Dendritic cell treated with granulocyte-macrophage colony-stimulating factor and Interleukin-4, amounts not matched to agents 40 ng/mL and 50 ng/mL, for 4 days (primary cell): ENCODE measurements at regions not wholly inside any gene's neighbourhood (a gene's known extent, or its start where the extent isn't known, plus 50 kb on each side); places are given as distances from the start of the nearest gene placed in this dataset.
"Not testable (repeated sequence)": the region's sequence is repeated elsewhere in the genome, so short reads cannot be mapped to it uniquely, and the experiment has no call there.

ENCODE experiments used
- H3K27ac Mint-ChIP-seq: one replicate; pipeline ENCODE4 v1.8.0; 2022; ENCODE audit warnings: mild to moderate bottlenecking, mixed read lengths
- H3K27me3 Mint-ChIP-seq: one replicate; pipeline ENCODE4 v1.8.0; 2022; ENCODE audit warnings: mild to moderate bottlenecking, mixed read lengths
- H3K36me3 Mint-ChIP-seq: one replicate; pipeline ENCODE4 v1.8.0; 2022; ENCODE audit warnings: low read depth, mixed read lengths
- H3K4me1 Mint-ChIP-seq: one replicate; pipeline ENCODE4 v1.8.0; 2022; ENCODE audit warnings: low read depth, mixed read lengths
- H3K4me3 Mint-ChIP-seq: one replicate; pipeline ENCODE4 v1.8.0; 2022; ENCODE audit warnings: mild to moderate bottlenecking, moderate library complexity, mixed read lengths
- H3K9me3 Mint-ChIP-seq: one replicate; pipeline ENCODE4 v1.8.0; 2022; ENCODE audit warnings: mixed read lengths
- intact Hi-C: fragments of 100-400 bp; cut with micrococcal nuclease; formaldehyde crosslinking; loops from one replicate; pipeline ENCODE4 v1.15.0; 2022

DNA sequence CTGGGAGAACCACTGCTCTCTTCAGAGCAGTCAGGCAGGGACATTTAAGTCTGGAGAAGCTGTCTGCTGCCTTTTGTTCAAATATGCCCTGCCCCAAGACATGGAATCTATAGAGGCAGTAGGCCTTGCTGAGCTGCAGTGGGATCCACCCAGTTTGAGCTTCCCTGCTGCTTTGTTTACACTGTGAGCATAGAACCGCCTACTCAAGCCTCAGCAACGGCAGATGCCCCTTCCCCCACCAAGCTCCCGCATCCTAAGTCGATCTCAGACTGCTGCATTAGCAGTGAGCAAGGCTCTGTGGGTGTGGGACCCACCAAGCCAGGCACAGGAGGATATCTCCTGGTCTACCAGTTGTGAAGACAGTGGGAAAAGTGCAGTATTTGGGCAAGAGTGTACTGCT lies 54.6 kb upstream of the POGK start:
- H3K9me3 Mint-ChIP-seq, H3K27ac Mint-ChIP-seq, H3K36me3 Mint-ChIP-seq: not testable (repeated sequence)

GRCh38 chr1:166785987-166786386 lies 53.3 kb upstream of the POGK start:
- Mint-ChIP-seq H3K4me3 (no peak overlapping the region), H3K9me3 (no peaks in the 10 kb centered on the region), H3K27me3 (peaks cover 2% of the 10 kb centered on the region), H3K27ac (no peak overlapping the region), H3K4me1 (no peaks in the 10 kb centered on the region), H3K36me3 (no peaks in the 10 kb centered on the region)
- intact Hi-C loops = no loop called here

More for the DNA sequence above, 54.6 kb upstream of the POGK start:
- H3K4me1 Mint-ChIP-seq, intact Hi-C loops, H3K27me3 Mint-ChIP-seq, H3K4me3 Mint-ChIP-seq: not testable (repeated sequence)

GRCh38 chr1:166789286-166789685 lies 50.0 kb upstream of the POGK start:
- Mint-ChIP-seq H3K36me3 (no peaks in the 10 kb centered on the region), H3K4me1 (no peaks in the 10 kb centered on the region), H3K27me3 (peaks cover 2% of the 10 kb centered on the region), H3K9me3 (no peaks in the 10 kb centered on the region), H3K4me3 (no peak overlapping the region), H3K27ac (no peak overlapping the region)
- intact Hi-C loops = no loop called here
